ENCODE measurements at regions not wholly inside any gene's neighbourhood (a gene's known extent, or its start where the extent isn't known, plus 50 kb on each side); places are given as distances from the start of the nearest gene placed in this dataset.

GRCh38 chr18:26794230-26795101, 71.0 kb downstream of the AQP4 start:
- no peak overlapping the region for H3K4me3 ChIP-seq (ENCODE audit: low read length)
- no peak for TF ChIP-seq ZNF274 (IDR thresholded peaks at IDR 0.05; ENCODE audit: low read depth, low read length)

GRCh38 chr18:26792661-26793060, 72.8 kb downstream of the AQP4 start:
- no peak for TF ChIP-seq ZNF274 (IDR thresholded peaks at IDR 0.05; ENCODE audit: low read depth, low read length)
- no peak overlapping the region for H3K4me3 ChIP-seq (ENCODE audit: low read length)

GRCh38 chr18:26791676-26792075, 73.8 kb downstream of the AQP4 start:
- H3K4me3 ChIP-seq (ENCODE audit: low read length), result no peak overlapping the region
- TF ChIP-seq ZNF274 (IDR thresholded peaks at IDR 0.05; ENCODE audit: low read depth, low read length), result no peak

GRCh38 chr18:26784599-26784998, 80.9 kb downstream of the AQP4 start:
- TF ChIP-seq ZNF274 (IDR thresholded peaks at IDR 0.05; ENCODE audit: low read depth, low read length), result no peak
- no peak overlapping the region for H3K4me3 ChIP-seq (ENCODE audit: low read length)

- no peak overlapping the region for H3K4me3 ChIP-seq (ENCODE audit: low read length)
- TF ChIP-seq ZNF274 (IDR thresholded peaks at IDR 0.05; ENCODE audit: low read depth, low read length), result no peak
Measured at GRCh38 chr18:26783170-26783569, 82.3 kb downstream of the AQP4 start.

- H3K4me3 ChIP-seq (ENCODE audit: low read length), result no peak overlapping the region
- TF ChIP-seq ZNF274 (IDR thresholded peaks at IDR 0.05; ENCODE audit: low read depth, low read length), result no peak
Measured at GRCh38 chr18:26780520-26781325, 84.8 kb downstream of the AQP4 start.

GRCh38 chr18:26778054-26778393, 87.5 kb downstream of the AQP4 start:
- no peak for TF ChIP-seq ZNF274 (IDR thresholded peaks at IDR 0.05; ENCODE audit: low read depth, low read length)

GRCh38 chr18:26777351-26778053, 88.0 kb downstream of the AQP4 start:
- no peak for TF ChIP-seq ZNF274 (IDR thresholded peaks at IDR 0.05; ENCODE audit: low read depth, low read length)
- H3K4me3 ChIP-seq (ENCODE audit: low read length), result no peak overlapping the region

More at GRCh38 chr18:26778054-26778393, 87.5 kb downstream of the AQP4 start:
- H3K4me3 ChIP-seq (ENCODE audit: low read length), result no peak overlapping the region

GRCh38 chr18:26772691-26773090, 92.8 kb downstream of the AQP4 start:
- TF ChIP-seq ZNF274 (IDR thresholded peaks at IDR 0.05; ENCODE audit: low read depth, low read length), result no peak
- H3K4me3 ChIP-seq (ENCODE audit: low read length), result no peak overlapping the region

GRCh38 chr18:26771524-26771923, 94.0 kb downstream of the AQP4 start:
- H3K4me3 ChIP-seq (ENCODE audit: low read length), result no peak overlapping the region
- no peak for TF ChIP-seq ZNF274 (IDR thresholded peaks at IDR 0.05; ENCODE audit: low read depth, low read length)

- TF ChIP-seq ZNF274 (IDR thresholded peaks at IDR 0.05; ENCODE audit: low read depth, low read length), result no peak
- H3K4me3 ChIP-seq (ENCODE audit: low read length), result no peak overlapping the region
Measured at GRCh38 chr18:26768385-26768784, 97.1 kb downstream of the AQP4 start.

- H3K4me3 ChIP-seq (ENCODE audit: low read length), result no peak overlapping the region
- no peak for TF ChIP-seq ZNF274 (IDR thresholded peaks at IDR 0.05; ENCODE audit: low read depth, low read length)
Measured at GRCh38 chr18:26765498-26765897, 100.0 kb downstream of the AQP4 start.

- H3K4me3 ChIP-seq (ENCODE audit: low read length), result no peak overlapping the region
- no peak for TF ChIP-seq ZNF274 (IDR thresholded peaks at IDR 0.05; ENCODE audit: low read depth, low read length)
Measured at GRCh38 chr18:26764586-26764985, 100.9 kb downstream of the AQP4 start.

- no peak for TF ChIP-seq ZNF274 (IDR thresholded peaks at IDR 0.05; ENCODE audit: low read depth, low read length)
- no peak overlapping the region for H3K4me3 ChIP-seq (ENCODE audit: low read length)
Measured at GRCh38 chr18:26764177-26764576, 101.3 kb downstream of the AQP4 start.
